WTC11 (cell line): ENCODE measurements at regions not wholly inside any gene's neighbourhood (a gene's known extent, or its start where the extent isn't known, plus 50 kb on each side); places are given as distances from the start of the nearest gene placed in this dataset.

Source experiments
- ATAC-seq: fragments of 200-7000 bp; cut with Tn5 transposase; 2 replicates; pipeline ENCODE4 v1.10.0; 2021; ENCODE audit warnings: mild to moderate bottlenecking, moderate library complexity
- CTCF ChIA-PET: fragments of 300-600 bp; sonication (Branson Sonifier 250); formaldehyde crosslinking; loops from one replicate; lab custom pipeline; 2021; ENCODE audit warnings: antibody characterized with exemption; lab: Charles Lee
- POLR2A ChIA-PET: fragments of 350-600 bp; sonication (Branson Sonifier 250); formaldehyde crosslinking; loops from one replicate; lab custom pipeline; 2021; ENCODE audit warnings: antibody characterized with exemption; lab: Charles Lee
- DNase-seq: peaks from one replicate; pipeline ENCODE4 v3.0.0; 2021; ENCODE audit warnings: low spot score
- H3K27ac Mint-ChIP-seq: 2 replicates; pipeline ENCODE4 v1.8.0; 2021; ENCODE audit warnings: mixed read lengths
- H3K27me3 Mint-ChIP-seq: 2 replicates; pipeline ENCODE4 v1.8.0; 2021; ENCODE audit warnings: low read depth, mild to moderate bottlenecking, moderate library complexity, mixed read lengths
- H3K36me3 Mint-ChIP-seq: 2 replicates; pipeline ENCODE4 v1.8.0; 2021; ENCODE audit warnings: mixed read lengths
- H3K4me1 Mint-ChIP-seq: 2 replicates; pipeline ENCODE4 v1.8.0; 2022; ENCODE audit warnings: mixed read lengths
- H3K4me3 Mint-ChIP-seq: 2 replicates; pipeline ENCODE4 v1.8.0; 2021; ENCODE audit warnings: mild to moderate bottlenecking, moderate library complexity, mixed read lengths
- H3K9me3 Mint-ChIP-seq: 2 replicates; pipeline ENCODE4 v1.8.0; 2021; ENCODE audit warnings: mixed read lengths
- CBFB ChIP-seq: sonication (generic); formaldehyde crosslinking; IDR thresholded peaks from 2 replicates; pipeline ENCODE4 v1.8.1; 2022; ENCODE audit warnings: mild to moderate bottlenecking, low read depth, missing genetic modification reagents
- FOXJ3 ChIP-seq: sonication (generic); formaldehyde crosslinking; IDR thresholded peaks from 2 replicates; pipeline ENCODE4 v1.9.0; 2021; ENCODE audit warnings: missing genetic modification reagents, mild to moderate bottlenecking, borderline replicate concordance
- GTF2I ChIP-seq: fragments of 250-450 bp; sonication (Bioruptor Pico); conservative IDR thresholded peaks from 2 replicates; pipeline ENCODE4 v1.4.0; 2021; ENCODE audit warnings: mild to moderate bottlenecking
- IRF2 ChIP-seq: sonication (generic); formaldehyde crosslinking; IDR thresholded peaks from 2 replicates; pipeline ENCODE4 v1.8.0; 2022; ENCODE audit warnings: low read depth, missing genetic modification reagents, borderline replicate concordance
- MXD4 ChIP-seq: fragments of 250-450 bp; sonication (Bioruptor Pico); IDR thresholded peaks from 2 replicates; pipeline ENCODE4 v1.8.0; 2021; ENCODE audit warnings: mild to moderate bottlenecking, moderate library complexity, borderline replicate concordance
- NR1H2 ChIP-seq: sonication (generic); formaldehyde crosslinking; IDR thresholded peaks from 2 replicates; pipeline ENCODE4 v1.9.0; 2021; ENCODE audit warnings: mild to moderate bottlenecking, moderate library complexity, missing genetic modification reagents
- NR3C1 ChIP-seq: sonication (generic); formaldehyde crosslinking; conservative IDR thresholded peaks from 2 replicates; pipeline ENCODE4 v1.8.1; 2023; ENCODE audit warnings: low read depth, mild to moderate bottlenecking, missing genetic modification reagents
- OVOL2 ChIP-seq: fragments of 250-450 bp; sonication (Bioruptor Pico); IDR thresholded peaks from 2 replicates; pipeline ENCODE4 v1.9.0; 2021; ENCODE audit warnings: mild to moderate bottlenecking, borderline replicate concordance
- SMAD4 ChIP-seq: sonication (generic); formaldehyde crosslinking; IDR thresholded peaks from 2 replicates; pipeline ENCODE4 v1.8.0; 2022; ENCODE audit warnings: mild to moderate bottlenecking, missing genetic modification reagents
- TEAD1 ChIP-seq: sonication (generic); formaldehyde crosslinking; IDR thresholded peaks from 2 replicates; pipeline ENCODE4 v1.8.0; 2022; ENCODE audit warnings: mild to moderate bottlenecking, missing genetic modification reagents
- ZNF232 ChIP-seq: sonication (generic); formaldehyde crosslinking; IDR thresholded peaks from 2 replicates; pipeline ENCODE4 v1.8.0; 2022; ENCODE audit warnings: mild to moderate bottlenecking, missing genetic modification reagents
- ZNF671 ChIP-seq: fragments of 250-450 bp; sonication (Bioruptor Pico); IDR thresholded peaks from 2 replicates; pipeline ENCODE4 v1.8.0; 2021; ENCODE audit warnings: mild to moderate bottlenecking
- TF ChIP-seq, protein P1 (sequence below): sonication (generic); formaldehyde crosslinking; IDR thresholded peaks from 2 replicates; pipeline ENCODE4 v1.8.1; 2022; ENCODE audit warnings: mild to moderate bottlenecking, missing genetic modification reagents, moderate library complexity, borderline replicate concordance
- TF ChIP-seq, protein P2 (sequence below): sonication (generic); formaldehyde crosslinking; IDR thresholded peaks from 2 replicates; pipeline ENCODE4 v1.8.1; 2023; ENCODE audit warnings: mild to moderate bottlenecking, missing genetic modification reagents
- TF ChIP-seq, protein P3 (sequence below): sonication (generic); formaldehyde crosslinking; IDR thresholded peaks from 2 replicates; pipeline ENCODE4 v1.8.0; 2022; ENCODE audit warnings: mild to moderate bottlenecking, missing genetic modification reagents
- TF ChIP-seq, protein P4 (sequence below): fragments of 250-450 bp; sonication (Bioruptor Pico); IDR thresholded peaks from 2 replicates; pipeline ENCODE4 v1.9.0; 2021; ENCODE audit warnings: mild to moderate bottlenecking
- TF ChIP-seq, protein P5 (sequence below): fragments of 250-450 bp; sonication (Bioruptor Pico); IDR thresholded peaks from 2 replicates; pipeline ENCODE4 v2.1.2; 2022; ENCODE audit warnings: mild to moderate bottlenecking, moderate library complexity

DNA sequence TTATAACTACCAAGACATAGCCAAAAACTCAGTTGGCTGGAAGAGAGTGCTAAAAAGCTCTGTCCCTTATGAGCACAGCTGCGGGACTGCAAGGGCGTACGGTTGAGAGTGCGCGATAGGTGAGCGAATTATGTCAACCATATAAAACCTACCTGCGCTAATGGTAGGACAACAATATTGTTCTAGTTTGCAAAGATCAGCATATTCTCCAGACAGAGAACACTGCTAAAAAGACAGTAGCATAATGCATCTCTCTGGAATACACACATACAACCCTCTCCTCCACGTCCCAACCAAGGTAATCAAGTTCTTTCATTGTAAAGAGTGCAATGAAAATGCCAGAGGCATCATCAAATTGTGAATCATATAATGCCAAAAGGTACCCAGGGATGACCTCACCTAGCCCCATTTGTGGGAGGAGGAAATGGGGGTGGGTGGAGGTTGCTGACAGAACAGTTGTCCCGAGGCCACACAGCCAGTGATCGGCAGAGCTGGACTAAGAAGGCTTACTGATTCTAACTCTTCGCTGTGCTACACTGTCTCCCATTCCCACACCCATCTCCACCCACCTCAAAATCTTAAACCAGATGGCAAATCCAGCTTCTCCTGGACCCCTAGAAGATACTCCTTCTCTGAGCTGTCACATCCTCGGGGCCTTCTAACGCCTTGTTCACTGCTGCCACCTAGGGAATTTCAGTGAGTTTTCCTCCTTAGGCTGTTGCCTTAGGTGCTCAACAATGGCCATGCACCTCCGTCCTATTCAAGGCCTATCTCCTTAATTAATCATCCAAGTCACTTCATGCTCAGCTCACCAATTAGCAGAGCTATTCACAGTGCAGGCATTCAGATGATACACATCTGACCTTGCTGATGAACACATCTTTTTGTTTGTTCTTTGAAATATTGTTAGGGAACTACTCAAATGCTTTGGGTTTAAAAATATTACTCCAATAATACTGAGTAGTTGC is 60.7 kb downstream of the RPL22L1 start:
- ATAC-seq (peak; percentile 90), DNase-seq (peak; percentile 47)
- H3K27ac Mint-ChIP-seq: no peak overlapping the region
- H3K36me3 Mint-ChIP-seq: peaks cover 7% of the 10 kb centered on the region; the same call in 1 of the 2 replicates
- peaks cover 22% of the 10 kb centered on the region for H3K9me3 Mint-ChIP-seq
- ChIA-PET POLR2A (no interaction called here), CTCF (interaction anchor here (0.6 to 7.2 kb wide), 17 partner anchors 16 to 663 kb away, joined by 3 to 138 read pairs (median 5); partner anchors contain the start of genes CLDN11 and SLC7A14)
- H3K4me3 Mint-ChIP-seq: no peak overlapping the region
- H3K4me1 Mint-ChIP-seq: peaks cover 38% of the 10 kb centered on the region
- H3K27me3 Mint-ChIP-seq: peaks cover 9% of the 10 kb centered on the region
- TF ChIP-seq SMAD4 (CRISPR knock-in tag) (no peak), NR3C1 (CRISPR knock-in tag) (no peak), GTF2I (CRISPR knock-in tag) (no peak), ZNF232 (no peak), IRF2 (CRISPR knock-in tag) (no peak), CBFB (no peak), FOXJ3 (no peak), ZNF671 (CRISPR knock-in tag) (no peak), TEAD1 (CRISPR knock-in tag) (no peak; the same call in 1 of the 2 replicates), NR1H2 (CRISPR knock-in tag) (no peak), OVOL2 (no peak), MXD4 (no peak)
- TF ChIP-seq, protein P1, sequence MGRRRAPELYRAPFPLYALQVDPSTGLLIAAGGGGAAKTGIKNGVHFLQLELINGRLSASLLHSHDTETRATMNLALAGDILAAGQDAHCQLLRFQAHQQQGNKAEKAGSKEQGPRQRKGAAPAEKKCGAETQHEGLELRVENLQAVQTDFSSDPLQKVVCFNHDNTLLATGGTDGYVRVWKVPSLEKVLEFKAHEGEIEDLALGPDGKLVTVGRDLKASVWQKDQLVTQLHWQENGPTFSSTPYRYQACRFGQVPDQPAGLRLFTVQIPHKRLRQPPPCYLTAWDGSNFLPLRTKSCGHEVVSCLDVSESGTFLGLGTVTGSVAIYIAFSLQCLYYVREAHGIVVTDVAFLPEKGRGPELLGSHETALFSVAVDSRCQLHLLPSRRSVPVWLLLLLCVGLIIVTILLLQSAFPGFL (CRISPR knock-in tag): no peak
- TF ChIP-seq, protein P2, sequence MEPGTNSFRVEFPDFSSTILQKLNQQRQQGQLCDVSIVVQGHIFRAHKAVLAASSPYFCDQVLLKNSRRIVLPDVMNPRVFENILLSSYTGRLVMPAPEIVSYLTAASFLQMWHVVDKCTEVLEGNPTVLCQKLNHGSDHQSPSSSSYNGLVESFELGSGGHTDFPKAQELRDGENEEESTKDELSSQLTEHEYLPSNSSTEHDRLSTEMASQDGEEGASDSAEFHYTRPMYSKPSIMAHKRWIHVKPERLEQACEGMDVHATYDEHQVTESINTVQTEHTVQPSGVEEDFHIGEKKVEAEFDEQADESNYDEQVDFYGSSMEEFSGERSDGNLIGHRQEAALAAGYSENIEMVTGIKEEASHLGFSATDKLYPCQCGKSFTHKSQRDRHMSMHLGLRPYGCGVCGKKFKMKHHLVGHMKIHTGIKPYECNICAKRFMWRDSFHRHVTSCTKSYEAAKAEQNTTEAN (CRISPR knock-in tag): no peak
- TF ChIP-seq, protein P3, sequence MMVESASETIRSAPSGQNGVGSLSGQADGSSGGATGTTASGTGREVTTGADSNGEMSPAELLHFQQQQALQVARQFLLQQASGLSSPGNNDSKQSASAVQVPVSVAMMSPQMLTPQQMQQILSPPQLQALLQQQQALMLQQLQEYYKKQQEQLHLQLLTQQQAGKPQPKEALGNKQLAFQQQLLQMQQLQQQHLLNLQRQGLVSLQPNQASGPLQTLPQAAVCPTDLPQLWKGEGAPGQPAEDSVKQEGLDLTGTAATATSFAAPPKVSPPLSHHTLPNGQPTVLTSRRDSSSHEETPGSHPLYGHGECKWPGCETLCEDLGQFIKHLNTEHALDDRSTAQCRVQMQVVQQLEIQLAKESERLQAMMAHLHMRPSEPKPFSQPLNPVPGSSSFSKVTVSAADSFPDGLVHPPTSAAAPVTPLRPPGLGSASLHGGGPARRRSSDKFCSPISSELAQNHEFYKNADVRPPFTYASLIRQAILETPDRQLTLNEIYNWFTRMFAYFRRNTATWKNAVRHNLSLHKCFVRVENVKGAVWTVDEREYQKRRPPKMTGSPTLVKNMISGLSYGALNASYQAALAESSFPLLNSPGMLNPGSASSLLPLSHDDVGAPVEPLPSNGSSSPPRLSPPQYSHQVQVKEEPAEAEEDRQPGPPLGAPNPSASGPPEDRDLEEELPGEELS (CRISPR knock-in tag): no peak
- TF ChIP-seq, protein P4, sequence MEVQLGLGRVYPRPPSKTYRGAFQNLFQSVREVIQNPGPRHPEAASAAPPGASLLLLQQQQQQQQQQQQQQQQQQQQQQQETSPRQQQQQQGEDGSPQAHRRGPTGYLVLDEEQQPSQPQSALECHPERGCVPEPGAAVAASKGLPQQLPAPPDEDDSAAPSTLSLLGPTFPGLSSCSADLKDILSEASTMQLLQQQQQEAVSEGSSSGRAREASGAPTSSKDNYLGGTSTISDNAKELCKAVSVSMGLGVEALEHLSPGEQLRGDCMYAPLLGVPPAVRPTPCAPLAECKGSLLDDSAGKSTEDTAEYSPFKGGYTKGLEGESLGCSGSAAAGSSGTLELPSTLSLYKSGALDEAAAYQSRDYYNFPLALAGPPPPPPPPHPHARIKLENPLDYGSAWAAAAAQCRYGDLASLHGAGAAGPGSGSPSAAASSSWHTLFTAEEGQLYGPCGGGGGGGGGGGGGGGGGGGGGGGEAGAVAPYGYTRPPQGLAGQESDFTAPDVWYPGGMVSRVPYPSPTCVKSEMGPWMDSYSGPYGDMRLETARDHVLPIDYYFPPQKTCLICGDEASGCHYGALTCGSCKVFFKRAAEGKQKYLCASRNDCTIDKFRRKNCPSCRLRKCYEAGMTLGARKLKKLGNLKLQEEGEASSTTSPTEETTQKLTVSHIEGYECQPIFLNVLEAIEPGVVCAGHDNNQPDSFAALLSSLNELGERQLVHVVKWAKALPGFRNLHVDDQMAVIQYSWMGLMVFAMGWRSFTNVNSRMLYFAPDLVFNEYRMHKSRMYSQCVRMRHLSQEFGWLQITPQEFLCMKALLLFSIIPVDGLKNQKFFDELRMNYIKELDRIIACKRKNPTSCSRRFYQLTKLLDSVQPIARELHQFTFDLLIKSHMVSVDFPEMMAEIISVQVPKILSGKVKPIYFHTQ (CRISPR knock-in tag): no peak
- TF ChIP-seq, protein P5, sequence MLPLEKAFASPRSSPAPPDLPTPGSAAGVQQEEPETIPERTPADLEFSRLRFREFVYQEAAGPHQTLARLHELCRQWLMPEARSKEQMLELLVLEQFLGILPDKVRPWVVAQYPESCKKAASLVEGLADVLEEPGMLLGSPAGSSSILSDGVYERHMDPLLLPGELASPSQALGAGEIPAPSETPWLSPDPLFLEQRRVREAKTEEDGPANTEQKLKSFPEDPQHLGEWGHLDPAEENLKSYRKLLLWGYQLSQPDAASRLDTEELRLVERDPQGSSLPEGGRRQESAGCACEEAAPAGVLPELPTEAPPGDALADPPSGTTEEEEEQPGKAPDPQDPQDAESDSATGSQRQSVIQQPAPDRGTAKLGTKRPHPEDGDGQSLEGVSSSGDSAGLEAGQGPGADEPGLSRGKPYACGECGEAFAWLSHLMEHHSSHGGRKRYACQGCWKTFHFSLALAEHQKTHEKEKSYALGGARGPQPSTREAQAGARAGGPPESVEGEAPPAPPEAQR (CRISPR knock-in tag): no peak
